IPS-NIHi11 (cell line): ENCODE measurements at regions not wholly inside any gene's neighbourhood (a gene's known extent, or its start where the extent isn't known, plus 50 kb on each side); places are given as distances from the start of the nearest gene placed in this dataset.

Experiments used
- DNase-seq: peaks from one replicate; pipeline ENCODE4 v3.0.0; 2012; ENCODE audit warnings: mixed read lengths, low spot score

- DNase-seq = no peak
These were observed 69.7 kb upstream of the ACKR3 start for GRCh38 chr2:236499691-236500578.

GRCh38 chr2:236501026-236501425 lies 68.6 kb upstream of the ACKR3 start:
- DNase-seq = no peak

- no peak for DNase-seq
These were observed 68.1 kb upstream of the ACKR3 start for GRCh38 chr2:236501531-236501930.

- DNase-seq = peak; percentile 33
These were observed 66.5 kb upstream of the ACKR3 start for GRCh38 chr2:236503100-236503499.

- DNase-seq = no peak
These were observed 66.0 kb upstream of the ACKR3 start for GRCh38 chr2:236503583-236503982.

- DNase-seq = no peak
These were observed 64.6 kb upstream of the ACKR3 start for GRCh38 chr2:236505041-236505440.

GRCh38 chr2:236505648-236506047 lies 64.0 kb upstream of the ACKR3 start:
- DNase-seq = no peak

GRCh38 chr2:236507393-236508085 lies 62.1 kb upstream of the ACKR3 start:
- peak; percentile 88 for DNase-seq

GRCh38 chr2:236508466-236508865 lies 61.2 kb upstream of the ACKR3 start:
- DNase-seq = no peak

GRCh38 chr2:236510034-236510433 lies 59.6 kb upstream of the ACKR3 start:
- no peak for DNase-seq

- DNase-seq = no peak
These were observed 58.4 kb upstream of the ACKR3 start for GRCh38 chr2:236511266-236511665.

GRCh38 chr2:236512267-236512666 lies 57.4 kb upstream of the ACKR3 start:
- no peak for DNase-seq

GRCh38 chr2:236512902-236513435 lies 56.7 kb upstream of the ACKR3 start:
- DNase-seq = peak; percentile 71

- no peak for DNase-seq
These were observed 55.7 kb upstream of the ACKR3 start for GRCh38 chr2:236513956-236514355.

- DNase-seq = no peak
These were observed 52.9 kb upstream of the ACKR3 start for GRCh38 chr2:236516708-236517107.

- no peak for DNase-seq
These were observed 52.2 kb upstream of the ACKR3 start for GRCh38 chr2:236517251-236518031.
